ENCODE measurements at regions not wholly inside any gene's neighbourhood (a gene's known extent, or its start where the extent isn't known, plus 50 kb on each side); places are given as distances from the start of the nearest gene placed in this dataset.

- H3K9me3 Mint-ChIP-seq: no peaks in the 10 kb centered on the region
- H3K4me1 Mint-ChIP-seq (ENCODE audit: low read depth): no peaks in the 10 kb centered on the region
- DNase-seq: no peak
- no peak overlapping the region for H3K27ac Mint-ChIP-seq
- no peak overlapping the region for H3K4me3 Mint-ChIP-seq
- H3K27me3 Mint-ChIP-seq: peaks cover 2% of the 10 kb centered on the region
- H3K36me3 Mint-ChIP-seq (ENCODE audit: low read depth): no peaks in the 10 kb centered on the region
These were observed 285.7 kb upstream of the RTL1 start for GRCh38 chr14:101189266-101189665.

GRCh38 chr14:101189962-101190560 is 286.5 kb upstream of the RTL1 start:
- no peaks in the 10 kb centered on the region for H3K36me3 Mint-ChIP-seq (ENCODE audit: low read depth)
- no peaks in the 10 kb centered on the region for H3K4me1 Mint-ChIP-seq (ENCODE audit: low read depth)
- H3K4me3 Mint-ChIP-seq: no peak overlapping the region
- no peak overlapping the region for H3K27ac Mint-ChIP-seq
- H3K9me3 Mint-ChIP-seq: no peaks in the 10 kb centered on the region
- peaks cover 2% of the 10 kb centered on the region for H3K27me3 Mint-ChIP-seq
- no peak for DNase-seq

- no peaks in the 10 kb centered on the region for H3K36me3 Mint-ChIP-seq (ENCODE audit: low read depth)
- no peak for DNase-seq
- H3K27me3 Mint-ChIP-seq: peaks cover 2% of the 10 kb centered on the region
- no peak overlapping the region for H3K27ac Mint-ChIP-seq
- no peaks in the 10 kb centered on the region for H3K4me1 Mint-ChIP-seq (ENCODE audit: low read depth)
- H3K9me3 Mint-ChIP-seq: no peaks in the 10 kb centered on the region
- H3K4me3 Mint-ChIP-seq: no peak overlapping the region
These were observed 287.7 kb upstream of the RTL1 start for GRCh38 chr14:101191101-101191720.

- H3K4me1 Mint-ChIP-seq (ENCODE audit: low read depth): no peaks in the 10 kb centered on the region
- no peaks in the 10 kb centered on the region for H3K36me3 Mint-ChIP-seq (ENCODE audit: low read depth)
- H3K4me3 Mint-ChIP-seq: no peak overlapping the region
- H3K27me3 Mint-ChIP-seq: peaks cover 2% of the 10 kb centered on the region
- H3K9me3 Mint-ChIP-seq: no peaks in the 10 kb centered on the region
- DNase-seq: no peak
- no peak overlapping the region for H3K27ac Mint-ChIP-seq
These were observed 288.5 kb upstream of the RTL1 start for GRCh38 chr14:101191721-101192660.

GRCh38 chr14:101192661-101193000 is 289.1 kb upstream of the RTL1 start:
- DNase-seq: no peak
- no peaks in the 10 kb centered on the region for H3K27me3 Mint-ChIP-seq
- H3K36me3 Mint-ChIP-seq (ENCODE audit: low read depth): no peaks in the 10 kb centered on the region
- no peaks in the 10 kb centered on the region for H3K9me3 Mint-ChIP-seq
- no peaks in the 10 kb centered on the region for H3K4me1 Mint-ChIP-seq (ENCODE audit: low read depth)
- no peak overlapping the region for H3K27ac Mint-ChIP-seq
- no peak overlapping the region for H3K4me3 Mint-ChIP-seq

- Mint-ChIP-seq H3K27me3 (no peaks in the 10 kb centered on the region), H3K9me3 (no peaks in the 10 kb centered on the region), H3K4me3 (no peak overlapping the region), H3K4me1 (ENCODE audit: low read depth) (no peaks in the 10 kb centered on the region), H3K36me3 (ENCODE audit: low read depth) (no peaks in the 10 kb centered on the region), H3K27ac (no peak overlapping the region)
- peak; percentile 16 for DNase-seq
These were observed 289.8 kb upstream of the RTL1 start for GRCh38 chr14:101193106-101193844.

GRCh38 chr14:101193845-101194372 is 290.4 kb upstream of the RTL1 start:
- peak; percentile 16 for DNase-seq
- Mint-ChIP-seq H3K36me3 (ENCODE audit: low read depth) (no peaks in the 10 kb centered on the region), H3K4me3 (no peak overlapping the region), H3K27ac (no peak overlapping the region), H3K27me3 (no peaks in the 10 kb centered on the region), H3K4me1 (ENCODE audit: low read depth) (no peaks in the 10 kb centered on the region), H3K9me3 (no peaks in the 10 kb centered on the region)

- Mint-ChIP-seq H3K9me3 (no peaks in the 10 kb centered on the region), H3K27me3 (no peaks in the 10 kb centered on the region)
These were observed 291.1 kb upstream of the RTL1 start for GRCh38 chr14:101194373-101195308.

GRCh38 chr14:101195309-101195901 is 291.9 kb upstream of the RTL1 start:
- Mint-ChIP-seq H3K36me3 (ENCODE audit: low read depth) (no peaks in the 10 kb centered on the region), H3K27me3 (no peaks in the 10 kb centered on the region), H3K9me3 (no peaks in the 10 kb centered on the region), H3K4me1 (ENCODE audit: low read depth) (no peaks in the 10 kb centered on the region), H3K27ac (no peak overlapping the region), H3K4me3 (no peak overlapping the region)
- no peak for DNase-seq

More at GRCh38 chr14:101194373-101195308, 291.1 kb upstream of the RTL1 start:
- no peaks in the 10 kb centered on the region for H3K4me1 Mint-ChIP-seq (ENCODE audit: low read depth)
- H3K4me3 Mint-ChIP-seq: no peak overlapping the region
- H3K36me3 Mint-ChIP-seq (ENCODE audit: low read depth): no peaks in the 10 kb centered on the region
- DNase-seq: peak; percentile 22
- H3K27ac Mint-ChIP-seq: no peak overlapping the region

GRCh38 chr14:101196051-101196712 is 292.7 kb upstream of the RTL1 start:
- H3K36me3 Mint-ChIP-seq (ENCODE audit: low read depth): no peaks in the 10 kb centered on the region
- no peaks in the 10 kb centered on the region for H3K4me1 Mint-ChIP-seq (ENCODE audit: low read depth)
- DNase-seq: no peak
- no peak overlapping the region for H3K27ac Mint-ChIP-seq
- H3K4me3 Mint-ChIP-seq: no peak overlapping the region
- H3K27me3 Mint-ChIP-seq: no peaks in the 10 kb centered on the region
- H3K9me3 Mint-ChIP-seq: no peaks in the 10 kb centered on the region

- no peaks in the 10 kb centered on the region for H3K9me3 Mint-ChIP-seq
- DNase-seq: no peak
- no peaks in the 10 kb centered on the region for H3K27me3 Mint-ChIP-seq
These were observed 293.5 kb upstream of the RTL1 start for GRCh38 chr14:101196795-101197590.

GRCh38 chr14:101197595-101198397 is 294.3 kb upstream of the RTL1 start:
- H3K36me3 Mint-ChIP-seq (ENCODE audit: low read depth): no peaks in the 10 kb centered on the region
- H3K4me1 Mint-ChIP-seq (ENCODE audit: low read depth): no peaks in the 10 kb centered on the region
- no peak overlapping the region for H3K27ac Mint-ChIP-seq
- H3K27me3 Mint-ChIP-seq: no peaks in the 10 kb centered on the region
- no peak overlapping the region for H3K4me3 Mint-ChIP-seq
- no peak for DNase-seq
- H3K9me3 Mint-ChIP-seq: no peaks in the 10 kb centered on the region

More at GRCh38 chr14:101196795-101197590, 293.5 kb upstream of the RTL1 start:
- Mint-ChIP-seq H3K36me3 (ENCODE audit: low read depth) (no peaks in the 10 kb centered on the region), H3K27ac (no peak overlapping the region), H3K4me3 (no peak overlapping the region), H3K4me1 (ENCODE audit: low read depth) (no peaks in the 10 kb centered on the region)
